ENCODE measurements at regions not wholly inside any gene's neighbourhood (a gene's known extent, or its start where the extent isn't known, plus 50 kb on each side); places are given as distances from the start of the nearest gene placed in this dataset.

DNA sequence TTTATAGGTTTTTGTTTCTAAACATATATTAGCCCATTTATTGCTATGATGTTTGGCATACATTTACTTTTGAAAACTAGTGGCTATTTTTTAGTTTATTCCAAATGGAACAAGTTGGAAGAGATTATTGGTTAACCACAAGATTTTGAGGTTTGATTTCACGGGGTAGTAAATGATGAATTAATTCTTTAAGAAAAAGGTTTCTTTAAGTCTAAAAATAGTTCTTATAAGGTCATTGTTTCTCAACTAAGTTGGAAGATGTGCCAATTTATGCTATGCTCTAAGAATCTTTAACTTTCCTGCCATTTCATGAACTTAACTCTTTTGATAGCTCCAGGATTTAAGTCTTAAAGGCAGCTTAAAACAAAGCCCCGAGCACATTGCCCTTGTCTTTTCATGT lies 183.8 kb downstream of the LMO4 start:
- DNase-seq: no peak

DNA sequence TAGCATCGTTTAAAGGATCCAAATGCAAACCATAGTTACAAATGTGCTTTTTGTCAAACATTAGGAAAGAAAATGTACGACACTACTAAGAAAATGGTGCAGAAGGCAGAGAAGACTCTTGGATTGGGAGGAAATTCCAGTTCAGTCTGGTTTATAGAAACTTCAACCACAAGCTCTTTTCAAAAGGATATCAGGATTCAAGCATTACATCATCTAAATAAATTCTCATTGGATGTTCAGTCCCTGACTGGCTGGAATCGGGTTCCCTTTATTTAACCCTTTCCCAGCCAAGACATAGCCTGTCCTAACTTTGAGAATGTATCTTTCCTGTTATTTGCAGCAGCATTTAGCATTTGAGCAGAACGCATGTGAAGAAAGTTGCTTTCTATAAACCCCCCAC lies 184.6 kb downstream of the LMO4 start:
- DNase-seq: no peak

DNA sequence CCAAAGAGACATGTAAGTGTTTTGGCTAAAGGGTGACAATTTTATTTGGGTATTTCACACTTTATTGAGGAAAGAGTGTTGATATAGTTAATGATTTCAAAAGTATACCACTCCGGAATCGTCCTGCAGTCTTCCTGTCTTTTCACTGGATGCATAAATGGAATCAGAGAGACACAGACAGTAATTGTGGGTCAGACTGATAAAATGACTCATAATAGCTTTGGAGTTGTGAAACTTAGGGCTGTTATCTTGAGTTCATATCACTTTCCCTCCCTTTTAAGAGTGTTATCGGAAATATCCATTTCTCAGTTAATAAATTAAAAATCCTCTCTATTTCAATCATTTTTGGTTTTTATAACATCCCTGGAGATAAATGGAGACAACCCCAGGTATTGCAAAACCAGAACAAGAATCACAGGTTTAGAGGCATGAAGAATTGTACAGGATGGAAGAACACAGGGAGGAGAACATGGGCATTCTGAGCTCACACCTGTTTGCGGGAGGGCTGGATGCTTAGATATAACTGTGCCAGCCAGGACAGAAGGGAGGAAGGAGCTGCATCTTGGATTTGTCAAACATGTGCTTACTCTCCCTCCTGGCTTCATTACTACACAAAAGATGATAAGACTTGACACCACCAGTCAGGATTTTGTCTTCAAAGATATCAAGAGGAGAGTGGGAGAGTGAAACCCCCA lies 185.4 kb downstream of the LMO4 start:
- DNase-seq: no peak

DNA sequence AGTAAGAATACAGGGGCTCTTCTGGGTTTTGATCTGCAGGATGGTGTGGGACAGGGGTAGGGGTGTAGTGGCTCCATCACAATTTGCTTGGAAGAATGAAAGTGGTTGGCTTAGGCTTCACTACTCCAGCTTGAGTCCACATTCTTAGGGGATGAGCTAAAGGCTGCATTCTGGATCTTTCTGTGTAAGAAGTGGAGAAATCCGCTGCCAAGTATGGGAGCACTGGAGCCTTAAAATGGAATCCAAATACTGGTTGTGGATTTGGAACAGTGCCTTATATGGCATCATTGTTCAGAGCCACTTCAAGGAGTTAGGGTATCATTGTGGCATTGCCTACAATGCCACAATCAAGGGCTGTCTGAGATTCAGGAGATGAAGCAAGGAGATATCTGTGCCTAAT lies 187.1 kb downstream of the LMO4 start:
- no peak for DNase-seq

DNA sequence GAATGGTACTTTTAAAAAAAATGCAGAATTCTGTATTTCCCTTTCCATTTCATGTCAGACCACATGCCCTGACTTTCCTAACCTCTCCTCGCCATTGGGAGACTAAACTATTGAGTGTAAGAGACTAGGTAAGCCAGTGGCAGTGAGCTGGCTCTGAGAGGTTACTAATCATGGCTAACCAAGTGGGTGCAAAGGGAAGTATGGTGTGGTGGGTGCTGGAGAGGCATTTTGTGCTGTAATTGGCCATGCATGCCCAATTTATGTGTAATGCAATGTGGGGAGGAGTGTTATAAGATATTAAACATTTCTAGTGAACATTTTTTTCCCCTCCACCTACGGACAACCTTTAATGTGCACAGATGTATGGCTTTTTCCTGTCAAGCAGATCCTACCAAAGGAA lies 190.1 kb downstream of the LMO4 start:
- no peak for DNase-seq

DNA sequence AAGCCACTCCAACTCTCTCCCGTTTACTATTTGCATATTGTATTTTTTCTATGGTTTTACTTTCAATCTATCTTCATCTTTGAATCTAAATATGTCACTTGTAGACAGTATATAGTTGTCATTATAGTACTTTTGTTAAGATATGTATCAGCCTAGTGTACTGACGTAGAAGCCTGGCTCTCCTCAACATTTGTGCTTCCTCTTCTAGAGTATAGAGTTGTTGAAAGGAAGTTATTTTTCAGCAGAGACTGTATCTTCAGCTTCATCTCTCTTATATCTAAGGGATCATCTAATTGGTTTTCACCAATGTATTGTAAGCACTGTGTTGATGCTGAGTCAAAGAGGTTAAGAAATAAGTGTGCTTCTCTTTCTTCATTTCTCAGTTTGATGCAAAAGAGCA lies 192.8 kb downstream of the LMO4 start:
- DNase-seq: no peak

DNA sequence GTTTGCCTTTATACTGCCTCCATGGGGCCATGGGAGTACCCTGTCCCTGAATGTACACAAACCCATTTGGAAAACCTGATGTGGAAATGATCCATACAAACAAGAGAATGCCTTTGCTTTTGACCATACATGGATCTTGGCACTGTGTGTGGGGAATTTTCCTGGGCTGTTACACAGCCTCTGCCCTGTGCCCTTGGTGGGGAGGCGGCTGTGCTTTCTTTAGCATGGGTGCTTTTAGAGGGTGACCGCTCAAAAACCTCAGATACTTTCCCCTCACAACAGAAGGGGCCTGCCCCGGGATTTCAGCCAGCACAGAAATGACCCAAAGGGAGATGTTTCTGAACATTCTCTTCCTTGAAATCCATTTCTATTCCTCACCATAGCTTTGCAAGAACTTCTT lies 194.8 kb downstream of the LMO4 start:
- DNase-seq: no peak

DNA sequence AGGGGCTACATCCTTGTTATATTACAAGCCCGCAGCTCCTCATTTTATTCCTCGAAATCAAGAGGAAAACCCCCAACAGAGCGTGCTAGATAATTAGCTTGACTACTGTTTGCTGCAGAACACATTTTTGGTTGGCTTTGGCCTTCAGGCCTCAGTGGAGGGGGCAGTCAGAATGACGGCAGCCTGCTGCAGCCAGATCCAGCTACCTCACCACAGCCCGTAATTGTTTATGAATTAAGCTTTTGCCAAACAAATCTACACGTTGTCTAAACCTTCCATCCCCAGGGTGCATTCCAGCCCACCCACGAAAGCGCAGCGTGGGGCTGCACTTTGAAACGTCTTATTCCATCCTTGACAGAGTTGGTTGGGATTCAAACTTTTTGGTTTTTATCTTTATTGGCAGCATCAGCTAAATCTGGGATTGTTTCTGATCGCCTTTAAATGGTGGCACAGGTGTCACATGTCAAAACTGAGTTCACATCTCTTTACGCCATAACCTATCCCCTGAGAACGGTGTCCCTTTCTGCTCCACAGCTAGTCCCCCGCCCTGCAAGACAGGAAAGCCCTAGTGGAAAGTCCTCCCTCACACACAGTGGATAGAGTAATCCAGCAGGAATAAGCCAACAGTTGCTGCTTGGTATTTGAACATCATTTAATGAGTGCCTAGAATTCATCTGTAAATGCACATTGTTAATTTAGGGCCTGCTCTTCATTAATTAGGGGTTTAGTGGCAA lies 195.5 kb downstream of the LMO4 start:
- no peak for DNase-seq

DNA sequence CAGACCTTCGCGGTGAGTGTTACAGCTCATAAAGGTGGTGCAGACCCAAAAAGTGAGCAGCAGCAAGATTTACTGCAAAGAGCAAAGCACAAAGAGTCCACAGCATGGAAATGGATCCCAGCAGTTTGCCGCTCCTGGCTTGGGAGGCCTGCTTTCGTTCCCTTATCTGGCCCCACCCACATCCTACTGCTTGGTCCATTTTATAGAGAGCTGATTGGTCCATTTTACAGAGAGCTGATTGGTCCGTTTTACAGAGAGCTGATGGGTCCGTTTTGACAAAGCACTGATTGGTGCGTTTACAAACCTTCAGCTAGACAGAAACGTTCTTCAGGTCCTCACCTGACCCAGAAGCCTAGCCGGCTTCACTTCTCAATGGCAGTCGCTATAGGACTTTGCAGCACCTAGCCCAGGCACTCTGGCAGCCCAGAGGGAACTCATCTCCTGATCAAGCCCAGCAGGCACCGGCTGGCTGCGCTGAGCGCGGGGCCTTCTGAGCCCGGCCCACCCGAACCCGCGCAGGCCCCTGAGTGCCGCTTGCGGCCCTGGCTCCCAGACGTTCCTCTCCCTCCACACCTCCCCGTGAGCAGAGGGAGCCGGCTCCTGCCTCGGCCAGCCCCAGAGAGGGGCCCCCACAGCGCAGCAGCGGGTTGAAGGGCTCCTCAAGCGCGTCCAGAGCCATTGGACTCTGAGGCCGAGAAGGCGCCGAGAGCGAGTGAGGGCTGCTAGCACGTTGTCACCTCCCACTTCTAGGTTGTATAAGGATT lies 200.3 kb downstream of the LMO4 start:
- DNase-seq: no peak

DNA sequence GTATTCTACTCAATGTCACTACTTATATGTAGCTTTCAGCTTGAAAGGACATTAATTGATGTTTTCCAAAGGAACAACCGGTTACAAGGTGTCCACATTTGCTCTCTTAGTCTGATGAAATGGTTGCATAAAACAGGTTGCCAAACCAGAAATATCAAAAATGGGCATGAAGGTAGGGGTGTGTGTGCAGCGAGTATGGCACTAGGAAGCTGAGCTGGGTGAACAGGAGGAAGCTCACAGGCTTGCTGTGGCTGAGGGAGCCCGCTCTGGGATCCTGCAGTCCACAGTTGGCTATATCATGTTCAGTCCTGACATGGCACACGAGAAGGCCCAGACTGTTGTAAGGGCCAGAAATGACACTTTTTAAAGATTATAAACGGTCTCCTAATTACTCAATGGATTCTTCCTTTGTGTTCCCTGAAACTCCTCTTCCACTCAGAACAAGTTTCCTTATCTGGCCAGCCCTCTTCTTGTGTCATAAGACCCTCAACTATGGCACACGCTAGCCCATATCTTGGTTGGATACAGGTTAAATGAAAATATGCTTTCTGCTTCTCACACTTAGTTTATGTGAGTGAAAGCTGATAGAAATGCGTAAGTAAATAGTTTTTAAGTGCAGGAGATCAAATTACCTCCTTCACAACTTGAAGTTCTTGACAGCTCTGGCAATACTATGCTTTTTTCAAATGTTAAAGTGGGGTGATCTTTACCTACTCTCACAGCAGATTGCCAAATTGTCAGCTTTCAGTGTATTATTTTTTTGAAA lies 201.5 kb downstream of the LMO4 start:
- no peak for DNase-seq

DNA sequence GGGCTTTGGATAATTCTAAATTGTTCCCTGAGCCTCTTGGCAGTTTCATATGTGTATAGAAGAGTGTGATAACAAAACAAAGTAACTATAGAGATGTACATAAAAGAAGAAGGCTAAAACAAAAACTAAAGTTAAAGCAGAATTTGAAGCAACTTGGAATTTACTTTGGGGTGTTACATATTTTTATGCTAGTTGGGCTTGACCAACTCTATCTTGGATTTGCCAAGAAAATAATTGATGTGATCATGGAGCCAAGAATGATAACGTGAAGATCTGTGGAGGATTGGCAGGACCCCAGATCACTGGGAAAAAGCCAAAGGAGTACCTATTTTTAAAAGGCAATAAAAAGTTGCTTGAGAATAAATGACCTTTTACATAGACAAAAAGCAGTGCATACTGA lies 206.9 kb downstream of the LMO4 start:
- DNase-seq: no peak

DNA sequence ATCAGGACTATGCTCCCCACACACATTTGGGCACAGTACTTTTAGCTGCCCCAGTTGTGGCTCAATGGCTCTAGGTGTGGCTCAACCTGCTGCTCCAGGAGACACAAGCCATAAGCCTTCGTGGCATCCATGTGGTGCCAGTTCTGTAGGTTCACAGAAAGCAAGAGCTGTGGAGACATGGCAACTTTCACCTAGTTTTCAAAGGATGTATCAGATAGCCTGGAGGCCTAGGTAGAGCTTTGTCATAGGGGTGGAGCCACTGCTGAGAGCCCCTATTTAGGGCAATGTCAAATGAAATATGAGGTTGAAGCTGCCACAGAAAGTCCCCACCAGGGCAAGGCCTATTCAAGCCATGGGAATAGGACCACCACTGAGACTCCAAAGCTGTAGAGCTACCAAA lies 210.5 kb downstream of the LMO4 start:
- no peak for DNase-seq

DNA sequence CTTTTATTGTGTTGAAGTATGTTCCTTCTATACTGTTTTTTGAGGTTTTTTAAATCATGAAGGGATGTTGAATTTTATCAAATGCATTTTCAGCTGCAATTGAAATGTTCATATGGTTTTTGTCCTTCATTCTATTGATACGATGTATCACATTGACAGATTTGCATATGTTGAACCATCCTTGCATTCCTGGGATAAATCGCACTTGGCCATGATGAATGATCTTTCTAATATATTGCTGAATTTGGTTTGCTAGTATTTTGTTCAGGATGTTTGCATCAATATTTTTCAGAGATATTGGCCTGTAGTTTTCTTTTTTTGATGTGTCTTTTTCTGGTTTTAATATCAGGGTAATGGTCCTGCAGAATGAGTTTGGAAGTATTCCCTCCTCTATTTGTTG lies 214.0 kb downstream of the LMO4 start:
- no peak for DNase-seq

DNA sequence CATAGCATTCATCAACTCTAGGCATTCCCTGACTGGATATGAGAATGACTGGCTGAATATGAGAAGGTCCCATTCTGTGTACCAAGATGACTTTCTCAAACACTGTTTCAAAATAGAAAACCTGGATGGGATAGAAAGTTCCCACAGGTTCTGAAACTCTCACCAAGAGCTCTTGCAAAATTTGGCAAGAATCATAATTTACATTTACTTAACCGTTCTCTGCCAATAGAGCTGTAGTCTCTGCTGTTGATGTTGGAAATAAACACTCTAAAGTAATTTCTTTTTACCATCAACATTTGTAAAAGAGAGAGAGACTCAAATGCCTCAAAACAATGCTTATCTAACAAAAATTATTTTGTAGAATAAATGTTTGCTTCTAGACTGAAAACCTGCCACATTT lies 221.1 kb downstream of the LMO4 start:
- no peak for DNase-seq

DNA sequence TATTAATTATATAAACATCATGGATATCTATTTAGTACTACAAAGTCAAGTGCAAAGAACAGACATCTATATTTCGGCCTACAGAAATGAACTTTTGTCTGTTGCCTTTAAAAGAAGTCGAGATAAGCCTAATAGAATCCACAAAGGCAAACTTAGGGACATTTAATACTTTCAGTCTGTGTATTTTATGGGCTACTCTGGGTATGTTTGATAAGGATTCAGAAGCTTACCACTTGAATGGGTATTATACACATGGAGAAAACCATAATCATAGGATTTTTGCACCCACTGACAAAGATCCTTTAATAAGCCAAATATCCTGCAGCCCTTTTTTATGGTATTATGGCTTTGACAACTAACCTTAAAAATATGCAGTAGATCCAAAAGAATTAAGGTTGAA lies 224.8 kb downstream of the LMO4 start:
- DNase-seq: no peak

DNA sequence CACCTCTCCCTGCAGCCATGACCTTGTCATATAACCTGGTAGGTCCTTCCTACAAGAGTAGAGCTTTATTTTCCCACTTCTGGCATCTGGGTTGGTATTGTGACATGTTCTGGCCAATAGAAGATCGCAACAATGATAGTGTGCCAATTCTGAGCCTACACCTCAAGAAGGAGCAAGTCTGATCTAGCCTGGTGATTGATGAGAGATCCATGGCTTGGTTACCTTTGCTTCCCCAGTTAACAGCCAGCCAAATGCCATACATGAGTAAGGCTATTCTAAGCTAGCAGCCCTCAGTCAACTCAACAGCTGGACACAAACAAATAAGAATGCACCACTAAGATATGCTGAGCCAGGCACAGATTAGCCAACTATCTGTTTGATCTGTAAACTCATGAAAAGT lies 226.7 kb downstream of the LMO4 start:
- no peak for DNase-seq

DNA sequence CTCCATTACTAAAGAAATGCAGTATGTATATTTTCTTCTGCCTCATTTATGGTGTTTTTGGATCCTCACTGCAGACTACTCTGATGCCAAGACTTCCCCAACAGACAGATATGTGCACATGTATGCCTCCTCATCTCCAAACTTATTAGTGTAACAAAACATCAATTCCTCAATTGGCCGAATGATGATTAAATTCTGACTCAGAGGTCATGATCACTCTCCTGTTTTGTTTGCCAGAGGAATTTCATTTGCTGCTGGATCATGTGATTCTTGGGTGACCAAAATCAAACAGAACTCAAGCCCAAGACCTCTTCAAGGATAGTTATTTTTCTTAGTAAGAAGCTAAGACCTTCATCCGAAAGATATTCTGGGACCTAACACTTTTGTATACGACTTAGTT lies 227.6 kb downstream of the LMO4 start:
- no peak for DNase-seq

DNA sequence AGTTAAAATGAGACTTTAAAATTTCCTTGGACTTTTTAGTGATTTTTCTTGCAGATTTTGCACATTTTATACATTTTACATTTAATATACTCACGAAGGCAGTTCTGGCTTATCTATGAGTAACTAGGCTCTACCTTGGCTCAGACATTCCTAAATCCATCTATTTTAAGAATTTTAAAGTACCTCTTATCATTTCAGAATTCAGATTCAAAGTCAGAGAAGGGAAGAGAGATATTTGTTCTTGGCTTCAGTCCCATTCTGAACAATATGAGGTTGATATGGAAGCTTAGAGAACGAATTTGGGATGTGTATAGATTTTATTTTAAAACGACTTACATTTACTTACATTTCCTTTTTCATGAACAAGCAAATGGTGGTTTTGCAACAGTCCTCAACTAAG lies 230.2 kb downstream of the LMO4 start:
- no peak for DNase-seq

DNA sequence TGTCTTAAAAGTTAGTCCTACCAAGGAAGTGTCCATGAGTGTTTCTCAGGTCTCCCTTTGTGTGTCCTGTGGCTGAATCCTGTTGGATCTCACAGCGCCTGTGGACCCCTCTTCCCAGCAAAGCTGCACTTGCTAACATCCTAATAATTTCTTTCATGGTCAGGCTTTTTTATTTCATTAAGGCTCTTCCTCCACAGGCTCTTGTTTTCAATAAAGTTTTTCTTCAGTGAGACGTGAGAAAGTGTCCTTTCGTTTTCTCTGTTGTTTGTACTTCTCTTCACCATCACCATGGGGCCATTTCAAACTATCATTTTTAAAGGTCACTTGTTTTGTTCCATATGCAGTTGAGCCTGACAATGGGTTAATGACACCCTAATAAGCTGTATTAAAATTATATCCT lies 231.5 kb downstream of the LMO4 start:
- DNase-seq: no peak

DNA sequence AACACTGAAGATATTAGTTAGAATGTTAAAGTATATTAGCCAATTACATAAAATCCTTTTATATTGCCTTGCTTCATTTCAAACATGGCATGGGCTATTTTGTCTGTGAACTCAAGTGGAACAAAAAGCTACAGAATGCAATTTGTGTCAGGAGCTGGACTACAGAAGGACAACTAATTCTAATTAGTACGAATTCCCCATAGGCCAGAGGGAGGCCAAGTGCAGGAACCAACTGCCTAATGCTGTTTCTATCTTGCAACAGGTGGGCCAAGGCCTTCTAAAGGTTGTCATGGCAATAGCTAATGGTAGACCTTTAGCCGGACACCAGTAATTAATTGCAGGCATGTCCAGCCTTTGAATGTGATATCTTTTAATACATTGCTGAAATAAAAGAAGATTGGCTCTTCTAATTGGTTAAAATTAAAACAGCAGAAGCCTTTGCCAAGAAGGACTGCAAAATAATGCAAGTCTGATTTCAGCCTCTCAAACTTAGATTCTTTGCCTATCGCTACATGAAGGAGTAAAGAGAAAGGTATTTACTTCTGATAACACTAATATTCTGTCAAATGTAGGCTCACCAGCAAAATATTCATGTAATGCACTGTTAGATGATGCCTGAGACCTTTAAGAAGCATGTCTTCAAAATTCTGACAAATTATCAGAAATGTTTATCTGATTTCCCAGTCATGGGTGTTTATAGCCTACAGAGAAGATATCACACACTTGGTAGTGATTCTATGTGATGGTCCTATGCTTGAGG lies 232.1 kb downstream of the LMO4 start:
- DNase-seq: no peak

DNA sequence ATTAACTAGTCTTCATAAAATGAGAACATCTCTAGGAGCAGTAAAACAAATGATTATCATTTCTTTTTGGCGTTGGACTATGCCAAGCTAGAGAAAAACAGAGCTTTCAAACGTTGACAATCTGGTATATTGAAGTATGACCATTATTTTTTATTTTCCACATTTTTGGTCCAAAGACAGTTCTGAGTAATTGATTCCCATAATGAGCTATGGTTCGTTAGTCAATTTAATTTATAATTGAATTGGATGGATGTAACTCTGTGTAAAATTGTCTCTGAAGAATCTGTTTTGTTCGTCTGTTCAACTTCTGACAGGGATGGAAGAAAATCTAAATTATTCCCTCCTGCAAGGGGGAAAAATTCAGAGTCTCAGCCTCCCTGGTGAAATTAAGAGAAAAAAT lies 234.5 kb downstream of the LMO4 start:
- DNase-seq: no peak

DNA sequence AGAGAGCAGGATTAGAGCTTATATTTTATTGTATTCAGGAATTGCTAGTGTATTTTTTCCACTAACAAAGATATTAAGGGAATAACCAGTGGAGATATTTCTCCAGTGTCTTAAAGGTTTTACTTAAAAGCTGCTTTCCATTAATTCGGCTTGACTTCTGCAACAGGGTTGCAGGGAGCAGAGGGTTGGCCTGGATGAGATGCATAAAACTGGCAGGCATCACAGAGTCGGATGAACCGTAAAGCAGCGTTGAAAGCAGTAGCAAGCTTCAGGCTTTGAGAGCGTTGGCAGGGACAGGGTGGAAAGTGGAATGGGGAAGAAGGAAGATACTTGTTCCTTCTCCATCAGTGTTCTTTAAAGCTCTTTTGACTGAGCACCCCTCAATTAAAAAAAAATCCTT lies 237.2 kb downstream of the LMO4 start:
- DNase-seq: no peak

DNA sequence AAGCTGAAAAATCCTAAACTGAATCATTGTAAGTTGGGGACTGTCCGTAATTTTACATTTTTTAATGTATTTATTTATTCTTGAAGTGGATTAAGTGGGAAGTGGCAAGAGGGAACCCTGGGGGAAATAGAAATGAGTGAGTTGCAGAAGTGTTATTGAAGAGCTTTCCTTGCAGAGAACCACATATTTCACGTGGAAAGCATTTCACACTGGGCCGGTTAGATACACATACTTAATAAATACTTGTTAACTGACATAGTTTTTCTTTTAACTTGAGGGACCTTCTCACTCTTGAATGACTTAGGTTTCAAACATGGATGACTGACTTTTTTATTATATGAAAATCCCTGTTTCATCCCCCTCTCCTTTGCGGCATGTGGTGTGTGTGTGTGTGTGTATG lies 239.3 kb downstream of the LMO4 start:
- no peak for DNase-seq
